ENCODE measurements at regions not wholly inside any gene's neighbourhood (a gene's known extent, or its start where the extent isn't known, plus 50 kb on each side); places are given as distances from the start of the nearest gene placed in this dataset.

GRCh38 chr10:128470321-128470965, 344.2 kb upstream of the MKI67 start:
- TF ChIP-seq CTCF (IDR thresholded peaks at IDR 0.05) (no peak), POLR2A (IDR thresholded peaks at IDR 0.05) (no peak)

Data from lower leg skin (tissue), 3 donors.